HG03439 (cell line): ENCODE measurements at regions not wholly inside any gene's neighbourhood (a gene's known extent, or its start where the extent isn't known, plus 50 kb on each side); places are given as distances from the start of the nearest gene placed in this dataset.
"Not testable (repeated sequence)": the region's sequence is repeated elsewhere in the genome, so short reads cannot be mapped to it uniquely, and the experiment has no call there.

Experiments used
- ATAC-seq: cut with Tn5 transposase; IDR thresholded peaks from one replicate; pipeline ENCODE4 v1.9.1; 2021; ENCODE audit warnings: mild to moderate bottlenecking, moderate library complexity; ENCODE audit not compliant: unreplicated experiment

GRCh38 chr9:2494562-2494961 lies 127.0 kb upstream of the VLDLR start:
- ATAC-seq, result no peak

- ATAC-seq, result no peak
Measured at GRCh38 chr9:2495221-2496005, 126.2 kb upstream of the VLDLR start.

- no peak for ATAC-seq
Measured at GRCh38 chr9:2496169-2496568, 125.4 kb upstream of the VLDLR start.

- no peak for ATAC-seq
Measured at GRCh38 chr9:2496934-2497333, 124.7 kb upstream of the VLDLR start.

GRCh38 chr9:2497666-2498400 lies 123.8 kb upstream of the VLDLR start:
- ATAC-seq, result no peak

GRCh38 chr9:2502210-2502609 lies 119.4 kb upstream of the VLDLR start:
- ATAC-seq, result no peak

- no peak for ATAC-seq
Measured at GRCh38 chr9:2502760-2503159, 118.8 kb upstream of the VLDLR start.

- no peak for ATAC-seq
Measured at GRCh38 chr9:2506321-2506720, 115.3 kb upstream of the VLDLR start.

GRCh38 chr9:2523591-2523990 lies 98.0 kb upstream of the VLDLR start:
- ATAC-seq, result no peak

- ATAC-seq, result no peak
Measured at GRCh38 chr9:2524601-2525000, 97.0 kb upstream of the VLDLR start.

- ATAC-seq, result no peak
Measured at GRCh38 chr9:2525147-2525546, 96.4 kb upstream of the VLDLR start.

GRCh38 chr9:2526071-2526828 lies 95.3 kb upstream of the VLDLR start:
- no peak for ATAC-seq

- ATAC-seq, result no peak
Measured at GRCh38 chr9:2531481-2531880, 90.1 kb upstream of the VLDLR start.

GRCh38 chr9:2536511-2536910 lies 85.1 kb upstream of the VLDLR start:
- ATAC-seq, result no peak

GRCh38 chr9:2545881-2546490 lies 75.6 kb upstream of the VLDLR start:
- ATAC-seq, result no peak

- ATAC-seq, result not testable (repeated sequence)
Measured at GRCh38 chr9:2555899-2556600, 65.5 kb upstream of the VLDLR start.

- ATAC-seq, result no peak
Measured at GRCh38 chr9:2557693-2558092, 63.9 kb upstream of the VLDLR start.

GRCh38 chr9:2559192-2560152 lies 62.1 kb upstream of the VLDLR start:
- no peak for ATAC-seq

GRCh38 chr9:2560180-2560579 lies 61.4 kb upstream of the VLDLR start:
- no peak for ATAC-seq
